ENCODE measurements at regions not wholly inside any gene's neighbourhood (a gene's known extent, or its start where the extent isn't known, plus 50 kb on each side); places are given as distances from the start of the nearest gene placed in this dataset.

- Histone ChIP-seq H3K4me1 (ENCODE audit: control insufficient read depth, insufficient read depth, low read length) (no peaks in the 10 kb centered on the region), H3K9me3 (ENCODE audit: control insufficient read depth, insufficient read depth, low read length) (no peaks in the 10 kb centered on the region), H3K4me3 (ENCODE audit: low read length) (no peak overlapping the region), H3K36me3 (ENCODE audit: control insufficient read depth, insufficient read depth, low read length) (no peaks in the 10 kb centered on the region), H3K27me3 (ENCODE audit: control insufficient read depth, insufficient read depth, low read length) (no peaks in the 10 kb centered on the region), H3K27ac (ENCODE audit: low read length) (no peak overlapping the region)
- intact Hi-C loops (cut with micrococcal nuclease) = no loop called here
- Mint-ChIP-seq H3K9me3 (peaks cover 0 to 2% of the 10 kb centered on the region in 2 donors), H3K36me3 (no peaks in the 10 kb centered on the region), H3K27ac (no peak overlapping the region), H3K27me3 (ENCODE audit: low read depth in 2 of 2) (peaks cover 1 to 8% of the 10 kb centered on the region in 2 donors), H3K4me1 (no peaks in the 10 kb centered on the region), H3K4me3 (no peak overlapping the region)
- no peak for TF ChIP-seq CTCF (IDR thresholded peaks at IDR 0.05)
- ATAC-seq (no peak), DNase-seq (no peak)
Measured at GRCh38 chr16:51009813-51010212, 141.3 kb downstream of the SALL1 start.

- Mint-ChIP-seq H3K36me3 (no peaks in the 10 kb centered on the region), H3K27ac (no peak overlapping the region), H3K9me3 (peaks cover 0 to 2% of the 10 kb centered on the region in 2 donors), H3K4me1 (no peaks in the 10 kb centered on the region), H3K4me3 (no peak overlapping the region), H3K27me3 (ENCODE audit: low read depth in 2 of 2) (peaks cover 6 to 8% of the 10 kb centered on the region in 2 donors)
- intact Hi-C loops (cut with micrococcal nuclease) = no loop called here
- ATAC-seq = no peak
- DNase-seq = no peak
- 90% methylated on average over 3 of the region's 3 CpGs for whole genome bisulfite sequencing (ENCODE audit: insufficient coverage)
- Histone ChIP-seq H3K9me3 (ENCODE audit: control insufficient read depth, insufficient read depth, low read length) (no peaks in the 10 kb centered on the region), H3K4me3 (ENCODE audit: low read length) (no peak overlapping the region), H3K4me1 (ENCODE audit: control insufficient read depth, insufficient read depth, low read length) (no peaks in the 10 kb centered on the region), H3K27me3 (ENCODE audit: control insufficient read depth, insufficient read depth, low read length) (no peaks in the 10 kb centered on the region), H3K27ac (ENCODE audit: low read length) (no peak overlapping the region), H3K36me3 (ENCODE audit: control insufficient read depth, insufficient read depth, low read length) (no peaks in the 10 kb centered on the region)
- no peak for TF ChIP-seq CTCF (IDR thresholded peaks at IDR 0.05)
Measured at GRCh38 chr16:51009359-51009758, 141.7 kb downstream of the SALL1 start.

GRCh38 chr16:51008607-51009006, 142.5 kb downstream of the SALL1 start:
- 82% methylated on average over 4 of the region's 6 CpGs for WGBS (ENCODE audit: insufficient coverage)
- Mint-ChIP-seq H3K36me3 (no peaks in the 10 kb centered on the region), H3K4me3 (no peak overlapping the region), H3K4me1 (no peaks in the 10 kb centered on the region), H3K9me3 (peaks cover 0 to 2% of the 10 kb centered on the region in 2 donors), H3K27ac (no peak overlapping the region), H3K27me3 (ENCODE audit: low read depth in 2 of 2) (peaks cover 7 to 8% of the 10 kb centered on the region in 2 donors)
- Histone ChIP-seq H3K27me3 (ENCODE audit: control insufficient read depth, insufficient read depth, low read length) (no peaks in the 10 kb centered on the region), H3K27ac (ENCODE audit: low read length) (no peak overlapping the region), H3K4me1 (ENCODE audit: control insufficient read depth, insufficient read depth, low read length) (no peaks in the 10 kb centered on the region), H3K9me3 (ENCODE audit: control insufficient read depth, insufficient read depth, low read length) (no peaks in the 10 kb centered on the region), H3K36me3 (ENCODE audit: control insufficient read depth, insufficient read depth, low read length) (no peaks in the 10 kb centered on the region), H3K4me3 (ENCODE audit: low read length) (no peak overlapping the region)
- ATAC-seq (no peak), DNase-seq (no peak)
- no peak for TF ChIP-seq CTCF (IDR thresholded peaks at IDR 0.05)
- intact Hi-C loops (cut with micrococcal nuclease) = no loop called here

- H3K4me3 Mint-ChIP-seq = no peak overlapping the region
- WGBS (ENCODE audit: insufficient coverage) = 75% methylated on average over 1 of the region's 1 CpG
Measured at GRCh38 chr16:51008037-51008436, 143.0 kb downstream of the SALL1 start.

More at GRCh38 chr16:51008037-51008436, 143.0 kb downstream of the SALL1 start:
- Mint-ChIP-seq H3K27ac (no peak overlapping the region), H3K36me3 (no peaks in the 10 kb centered on the region), H3K27me3 (ENCODE audit: low read depth in 2 of 2) (peaks cover 7 to 8% of the 10 kb centered on the region in 2 donors), H3K4me1 (no peaks in the 10 kb centered on the region), H3K9me3 (peaks cover 0 to 2% of the 10 kb centered on the region in 2 donors)
- Histone ChIP-seq H3K9me3 (ENCODE audit: control insufficient read depth, insufficient read depth, low read length) (no peaks in the 10 kb centered on the region), H3K27ac (ENCODE audit: low read length) (no peak overlapping the region), H3K4me1 (ENCODE audit: control insufficient read depth, insufficient read depth, low read length) (no peaks in the 10 kb centered on the region), H3K36me3 (ENCODE audit: control insufficient read depth, insufficient read depth, low read length) (no peaks in the 10 kb centered on the region), H3K27me3 (ENCODE audit: control insufficient read depth, insufficient read depth, low read length) (no peaks in the 10 kb centered on the region), H3K4me3 (ENCODE audit: low read length) (no peak overlapping the region)
- TF ChIP-seq CTCF (IDR thresholded peaks at IDR 0.05) = no peak
- intact Hi-C loops (cut with micrococcal nuclease) = no loop called here
- DNase-seq = no peak
- no peak for ATAC-seq
